Tibial nerve (tissue), 4 donors: ENCODE measurements at regions not wholly inside any gene's neighbourhood (a gene's known extent, or its start where the extent isn't known, plus 50 kb on each side); places are given as distances from the start of the nearest gene placed in this dataset.

Experiments used
- DNase-seq, 2 donors: peaks; one replicate each; pipeline ENCODE4 v3.0.0-alpha.2; 2019; ENCODE audit warnings: low spot score in 2 of 2
- H3K27ac ChIP-seq, 4 donors: fragments of 200-600 bp; sonication (generic) in 3 of 4; one replicate each; pipeline ENCODE4 v1.5.1; 2017 to 2019; ENCODE audit warnings: mild to moderate bottlenecking in 1 of 4
- H3K27me3 ChIP-seq, 2 donors: fragments of 200-600 bp; sonication (generic) in 1 of 2; one replicate each; pipeline versions ENCODE4 v1.5.1 to v1.6.0; 2017 to 2019
- H3K36me3 ChIP-seq, 3 donors: fragments of 200-600 bp; sonication (generic); one replicate each; pipeline ENCODE4 v1.5.1; 2018 to 2019
- H3K4me1 ChIP-seq, 4 donors: fragments of 200-600 bp; sonication (generic) in 3 of 4; one replicate each; pipeline ENCODE4 v1.5.1; 2017 to 2019
- H3K4me3 ChIP-seq, 4 donors: fragments of 200-600 bp; sonication (generic) in 3 of 4; one replicate each; pipeline ENCODE4 v1.5.1; 2017 to 2019; ENCODE audit warnings: mild to moderate bottlenecking in 1 of 4, moderate library complexity in 1 of 4
- H3K9me3 ChIP-seq, 4 donors: fragments of 200-600 bp; sonication (generic) in 3 of 4; one replicate each; pipeline ENCODE4 v1.5.1; 2017 to 2019
- EP300 ChIP-seq, 2 donors: sonication (generic); formaldehyde crosslinking; IDR thresholded peaks; one replicate each; pipeline ENCODE4 v1.6.1; 2017; ENCODE audit warnings: antibody characterized with exemption in 2 of 2, mild to moderate bottlenecking in 1 of 2
- POLR2A ChIP-seq, 2 donors: fragments of 450-650 bp; IDR thresholded peaks; one replicate each; pipeline ENCODE4 v1.6.1; 2017; ENCODE audit warnings: antibody characterized with exemption in 2 of 2, mild to moderate bottlenecking in 2 of 2, moderate library complexity in 2 of 2
- WGBS, 2 donors: methylation state at CpG; one replicate each; pipeline ENCODE4 v1.1.5; 2018; 5-methylcytosine and 5-hydroxymethylcytosine counted together
- TF ChIP-seq, protein P1 (sequence below), 5 experiments: fragments of 200-600 bp in 3 of 5; fragments of 450-650 bp in 2 of 5; sonication (generic) in 3 of 5; IDR thresholded peaks; one replicate each; pipeline ENCODE4 v1.5.1; 2016 to 2019; ENCODE audit warnings: antibody characterized with exemption in 5 of 5, mild to moderate bottlenecking in 3 of 5, moderate library complexity in 2 of 5

- Histone ChIP-seq H3K9me3 (peaks cover 0 to 28% (median 2%) of the 10 kb centered on the region in 4 donors), H3K4me1 (no peaks in the 10 kb centered on the region), H3K27me3 (no peaks in the 10 kb centered on the region), H3K4me3 (no peak overlapping the region), H3K36me3 (no peaks in the 10 kb centered on the region), H3K27ac (no peak overlapping the region)
- 48 to 58% methylated on average over 1 of the region's 1 CpG for WGBS, 2 donors
- TF ChIP-seq EP300 (IDR thresholded peaks at IDR 0.05) (no peak), POLR2A (IDR thresholded peaks at IDR 0.05) (no peak)
- TF ChIP-seq, protein P1, sequence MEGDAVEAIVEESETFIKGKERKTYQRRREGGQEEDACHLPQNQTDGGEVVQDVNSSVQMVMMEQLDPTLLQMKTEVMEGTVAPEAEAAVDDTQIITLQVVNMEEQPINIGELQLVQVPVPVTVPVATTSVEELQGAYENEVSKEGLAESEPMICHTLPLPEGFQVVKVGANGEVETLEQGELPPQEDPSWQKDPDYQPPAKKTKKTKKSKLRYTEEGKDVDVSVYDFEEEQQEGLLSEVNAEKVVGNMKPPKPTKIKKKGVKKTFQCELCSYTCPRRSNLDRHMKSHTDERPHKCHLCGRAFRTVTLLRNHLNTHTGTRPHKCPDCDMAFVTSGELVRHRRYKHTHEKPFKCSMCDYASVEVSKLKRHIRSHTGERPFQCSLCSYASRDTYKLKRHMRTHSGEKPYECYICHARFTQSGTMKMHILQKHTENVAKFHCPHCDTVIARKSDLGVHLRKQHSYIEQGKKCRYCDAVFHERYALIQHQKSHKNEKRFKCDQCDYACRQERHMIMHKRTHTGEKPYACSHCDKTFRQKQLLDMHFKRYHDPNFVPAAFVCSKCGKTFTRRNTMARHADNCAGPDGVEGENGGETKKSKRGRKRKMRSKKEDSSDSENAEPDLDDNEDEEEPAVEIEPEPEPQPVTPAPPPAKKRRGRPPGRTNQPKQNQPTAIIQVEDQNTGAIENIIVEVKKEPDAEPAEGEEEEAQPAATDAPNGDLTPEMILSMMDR (IDR thresholded peaks at IDR 0.05): no peak
- DNase-seq: no peak
Measured at GRCh38 chr1:164033782-164034181, 525.2 kb upstream of the PBX1 start.

DNA sequence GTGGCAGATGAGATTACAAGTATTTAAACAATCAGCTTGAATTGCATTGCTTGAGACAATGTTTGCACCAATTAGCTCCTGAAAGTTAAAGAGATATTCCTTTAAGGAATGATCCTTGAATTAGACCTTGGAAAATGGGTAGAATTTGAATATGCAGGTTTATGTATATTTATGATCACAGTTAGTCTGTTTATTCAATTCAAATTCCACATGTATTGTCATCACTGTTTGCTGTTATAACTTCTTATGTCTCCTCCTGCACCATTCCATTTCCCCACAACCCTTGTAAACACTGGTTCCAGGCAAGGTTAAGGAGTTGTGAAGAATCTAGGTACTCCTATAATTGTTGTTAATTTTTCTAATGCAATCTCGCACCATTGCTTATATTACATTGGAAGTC lies 518.2 kb upstream of the PBX1 start:
- H3K27ac ChIP-seq: no peak overlapping the region
- H3K4me3 ChIP-seq: no peak overlapping the region
- no peaks in the 10 kb centered on the region for H3K9me3 ChIP-seq
- DNase-seq: no peak
- H3K4me1 ChIP-seq: no peaks in the 10 kb centered on the region
- no peak for TF ChIP-seq POLR2A (IDR thresholded peaks at IDR 0.05)
- TF ChIP-seq, protein P1 (IDR thresholded peaks at IDR 0.05): no peak
- TF ChIP-seq EP300 (IDR thresholded peaks at IDR 0.05): no peak
- no peaks in the 10 kb centered on the region for H3K36me3 ChIP-seq
- H3K27me3 ChIP-seq: no peaks in the 10 kb centered on the region
- WGBS, 2 donors: 87 to 91% methylated on average over 1 of the region's 1 CpG

DNA sequence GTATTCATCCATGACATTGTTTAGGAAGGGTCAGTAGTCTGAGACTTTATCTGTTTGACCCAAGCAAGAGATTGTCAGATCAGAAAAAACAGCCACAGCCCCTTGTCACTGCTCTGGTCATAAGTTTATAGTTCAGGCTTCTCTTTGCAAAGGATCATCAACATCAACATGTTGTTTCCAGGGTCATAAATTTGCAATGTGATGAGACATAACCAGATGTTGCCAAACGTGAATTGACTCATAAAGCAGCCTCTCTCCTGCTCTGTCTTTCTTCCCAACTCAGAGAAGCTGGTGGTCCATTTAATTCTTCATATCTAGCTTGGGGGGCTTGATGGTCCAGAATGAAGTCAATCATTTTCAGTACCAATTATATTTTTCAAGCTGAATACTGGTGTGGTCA lies 507.2 kb upstream of the PBX1 start:
- no peak for DNase-seq
- no peak overlapping the region for H3K4me3 ChIP-seq
- 33 to 48% methylated on average over 1 of the region's 1 CpG for WGBS, 2 donors
- no peaks in the 10 kb centered on the region for H3K27me3 ChIP-seq
- no peaks in the 10 kb centered on the region for H3K9me3 ChIP-seq
- TF ChIP-seq, protein P1 (IDR thresholded peaks at IDR 0.05): no peak
- TF ChIP-seq EP300 (IDR thresholded peaks at IDR 0.05) (no peak), POLR2A (IDR thresholded peaks at IDR 0.05) (no peak)
- H3K27ac ChIP-seq: no peak overlapping the region
- no peaks in the 10 kb centered on the region for H3K36me3 ChIP-seq
- H3K4me1 ChIP-seq: no peaks in the 10 kb centered on the region

- H3K27me3 ChIP-seq: no peaks in the 10 kb centered on the region
- H3K27ac ChIP-seq: no peak overlapping the region
- no peaks in the 10 kb centered on the region for H3K9me3 ChIP-seq
- H3K4me1 ChIP-seq: no peaks in the 10 kb centered on the region
- WGBS, 2 donors: 65 to 68% methylated on average over 4 of the region's 4 CpGs
- DNase-seq: no peak
- no peak overlapping the region for H3K4me3 ChIP-seq
- no peaks in the 10 kb centered on the region for H3K36me3 ChIP-seq
- TF ChIP-seq, protein P1 (IDR thresholded peaks at IDR 0.05): no peak
- no peak for TF ChIP-seq POLR2A (IDR thresholded peaks at IDR 0.05)
- no peak for TF ChIP-seq EP300 (IDR thresholded peaks at IDR 0.05)
Measured at GRCh38 chr1:164054331-164054730, 504.7 kb upstream of the PBX1 start.

- TF ChIP-seq, protein P1 (IDR thresholded peaks at IDR 0.05): no peak
- TF ChIP-seq EP300 (IDR thresholded peaks at IDR 0.05) (no peak), POLR2A (IDR thresholded peaks at IDR 0.05) (no peak)
- no peak for DNase-seq
- Histone ChIP-seq H3K4me3 (no peak overlapping the region), H3K27me3 (no peaks in the 10 kb centered on the region), H3K36me3 (no peaks in the 10 kb centered on the region), H3K9me3 (no peaks in the 10 kb centered on the region), H3K4me1 (no peaks in the 10 kb centered on the region), H3K27ac (no peak overlapping the region)
- 26 to 44% methylated on average over 4 of the region's 4 CpGs for WGBS, 2 donors
Measured at GRCh38 chr1:164058198-164058597, 500.8 kb upstream of the PBX1 start.
